HepG2 (cell line): ENCODE measurements at regions not wholly inside any gene's neighbourhood (a gene's known extent, or its start where the extent isn't known, plus 50 kb on each side); places are given as distances from the start of the nearest gene placed in this dataset.
A peak's percentile ranks its signal among the peaks of the same experiment; 100 is the strongest.

Experiments used
- ATAC-seq: fragments of 200-7000 bp; cut with Tn5 transposase; 3 replicates; pipeline ENCODE4 v1.9.1; 2020; ENCODE audit warnings: mild to moderate bottlenecking, moderate library complexity
- BruUV-seq: library from RNA; stranded (reverse); fragments of 400-500 nt; replicated peaks from 2 replicates; lab custom pipeline; 2021; lab: Mats Ljungman, UMichigan
- CTCF ChIA-PET: fragments of 300-600 bp; formaldehyde crosslinking; extraction: SDS; loops from one replicate; lab custom pipeline; 2021; ENCODE audit warnings: low total read pairs, inconsistent platforms, low intra/inter-chr PET ratio; lab: Yijun Ruan, JAX
- POLR2A ChIA-PET: fragments of 350-600 bp; sonication (Branson Sonifier 250); formaldehyde crosslinking; loops from one replicate; lab custom pipeline; 2020; ENCODE audit warnings: antibody characterized with exemption, inconsistent platforms; lab: Yijun Ruan, JAX
- DNase-seq: peaks from one replicate; pipeline ENCODE4 v3.0.0-alpha.2; 2015; ENCODE audit warnings: low spot score
- FAIRE-seq: peaks from 3 replicates; lab custom pipeline; 2011; peaks lifted over from hg19 to GRCh38; lab: Jason Lieb, UNC
- H2AFZ ChIP-seq: one replicate; pipeline ENCODE4 v1.6.1; 2011; ENCODE audit warnings: low read length, inconsistent platforms
- H3K27ac ChIP-seq: fragments of 300-600 bp; 3 replicates; pipeline ENCODE4 v1.8.0; 2011; ENCODE audit warnings: mixed run types, mild to moderate bottlenecking, mixed read lengths, low read length, inconsistent platforms; ENCODE audit not compliant: insufficient read depth; ENCODE audit errors: extremely low read length
- H3K27me3 ChIP-seq, 2 experiments: fragments of 200-600 bp in 1 of 2; 2 replicates in 1 of 2; 3 replicates in 1 of 2; pipeline versions ENCODE4 v1.6.0 to v1.8.0; 2011; ENCODE audit warnings: low read length in 2 of 2, mild to moderate bottlenecking in 2 of 2, moderate library complexity in 2 of 2, inconsistent platforms in 1 of 2; ENCODE audit not compliant: insufficient read depth in 2 of 2, control insufficient read depth in 1 of 2
- H3K36me3 ChIP-seq, 2 experiments: fragments of 200-600 bp in 1 of 2; replicated peaks in 1 of 2; 2 replicates in 1 of 2; 3 replicates in 1 of 2; pipeline versions ENCODE4 v1.5.1 to v1.8.0; 2011; ENCODE audit warnings: low read length in 2 of 2, inconsistent platforms in 1 of 2; ENCODE audit not compliant: insufficient read depth in 2 of 2, control insufficient read depth in 1 of 2
- H3K4me1 ChIP-seq: 2 replicates; pipeline ENCODE4 v1.5.1; 2012; ENCODE audit warnings: low read length, inconsistent platforms; ENCODE audit not compliant: insufficient read depth
- H3K4me2 ChIP-seq: 2 replicates; pipeline ENCODE4 v1.6.0; 2011; ENCODE audit warnings: low read depth, low read length, inconsistent platforms
- H3K4me3 ChIP-seq, 3 experiments: fragments of 200-600 bp in 1 of 3; sonication (generic), shearing (Covaris generic) in 1 of 3; replicated peaks in 1 of 3; 2 replicates each; pipeline ENCODE4 v1.5.1; 2011 to 2016; ENCODE audit warnings: low read length in 3 of 3, inconsistent platforms in 2 of 3, low read depth in 2 of 3, mild to moderate bottlenecking in 2 of 3, control low read depth in 1 of 3, mixed read lengths in 1 of 3; ENCODE audit not compliant: insufficient read depth in 1 of 3
- H3K79me2 ChIP-seq: one replicate; pipeline ENCODE4 v1.6.1; 2011; ENCODE audit warnings: low read length, inconsistent platforms; ENCODE audit not compliant: insufficient read depth
- H3K9ac ChIP-seq: 2 replicates; pipeline ENCODE4 v1.6.0; 2011; ENCODE audit warnings: mild to moderate bottlenecking, low read depth, low read length, inconsistent platforms; ENCODE audit not compliant: insufficient read depth
- H3K9me3 ChIP-seq: 2 replicates; pipeline ENCODE4 v1.5.1; 2012; ENCODE audit warnings: mild to moderate bottlenecking, low read length
- H4K20me1 ChIP-seq: 2 replicates; pipeline ENCODE4 v1.6.0; 2011; ENCODE audit warnings: inconsistent platforms, mild to moderate bottlenecking, low read length, moderate library complexity; ENCODE audit not compliant: insufficient read depth
- CEBPB ChIP-seq: IDR thresholded peaks from 2 replicates; pipeline ENCODE4 v1.6.1; 2011; ENCODE audit warnings: low read depth, low read length, improper control_type of control experiment, borderline replicate concordance
- EHMT2 ChIP-seq: fragments of 200-600 bp; sonication (generic); IDR thresholded peaks from 2 replicates; pipeline ENCODE4 v1.7.0; 2017; ENCODE audit warnings: antibody characterized with exemption, low read depth, low read length, borderline replicate concordance
- MATR3 ChIP-seq: sonication (generic); formaldehyde crosslinking; IDR thresholded peaks from 2 replicates; pipeline ENCODE4 v1.4.0; 2020; ENCODE audit warnings: missing genetic modification reagents
- NBN ChIP-seq: fragments of 450-650 bp; conservative IDR thresholded peaks from 2 replicates; pipeline ENCODE4 v1.6.1; 2017
- PTBP1 ChIP-seq: fragments of 200-400 bp; formaldehyde crosslinking; IDR thresholded peaks from 2 replicates; pipeline ENCODE4 v1.6.1; 2018; ENCODE audit warnings: low read length, low read depth; ENCODE audit not compliant: poor library complexity, severe bottlenecking
- SIN3B ChIP-seq: fragments of 150-350 bp; IDR thresholded peaks from 2 replicates; pipeline ENCODE4 v1.6.1; 2014; ENCODE audit warnings: low read length
- SMC3 ChIP-seq: IDR thresholded peaks from 2 replicates; pipeline ENCODE4 v1.6.1; 2011; ENCODE audit warnings: low read length, improper control_type of control experiment
- SNAPC2 ChIP-seq: sonication (generic); formaldehyde crosslinking; IDR thresholded peaks from 2 replicates; pipeline ENCODE4 v1.8.1; 2022; ENCODE audit warnings: mild to moderate bottlenecking, missing genetic modification reagents
- SP5 ChIP-seq: IDR thresholded peaks from 2 replicates; pipeline ENCODE4 v1.6.1; 2016; ENCODE audit warnings: low read depth, borderline replicate concordance
- ZBTB42 ChIP-seq: sonication (generic); formaldehyde crosslinking; IDR thresholded peaks from 2 replicates; pipeline ENCODE4 v1.5.0; 2020; ENCODE audit warnings: mild to moderate bottlenecking, missing genetic modification reagents
- ZNF616 ChIP-seq: sonication (generic); formaldehyde crosslinking; IDR thresholded peaks from 2 replicates; pipeline ENCODE4 v1.5.0; 2020; ENCODE audit warnings: low read depth, mild to moderate bottlenecking, missing genetic modification reagents
- WGBS: methylation state at CpG from one replicate; pipeline ENCODE4 v1.1.6; 2017; ENCODE audit warnings: low lambda C conversion rate; 5-methylcytosine and 5-hydroxymethylcytosine counted together
- in situ Hi-C: cut with HindIII; loops from 2 replicates; pipeline ENCODE4 v1.10.0; 2017; ENCODE audit warnings: low pct_unique_long_range_greater_than_20kb; ENCODE audit not compliant: extremely low pct_ligation_motif_present
- intact Hi-C: fragments of 100-400 bp; cut with micrococcal nuclease; formaldehyde crosslinking; loops from one replicate; pipeline ENCODE4 v1.10.0; 2022; ENCODE audit not compliant: unreplicated experiment
- TF ChIP-seq, protein P1 (sequence below): sonication (generic); formaldehyde crosslinking; IDR thresholded peaks from 2 replicates; pipeline ENCODE4 v1.8.1; 2023; ENCODE audit warnings: mild to moderate bottlenecking, missing genetic modification reagents
- TF ChIP-seq, protein P2 (sequence below): sonication (generic); formaldehyde crosslinking; IDR thresholded peaks from 2 replicates; pipeline ENCODE4 v1.4.0; 2020; ENCODE audit warnings: mild to moderate bottlenecking, missing genetic modification reagents
- TF ChIP-seq, protein P3 (sequence below): sonication (generic); formaldehyde crosslinking; IDR thresholded peaks from 2 replicates; pipeline ENCODE4 v1.9.0; 2021; ENCODE audit warnings: missing genetic modification reagents, borderline replicate concordance
- TF ChIP-seq, protein P4 (sequence below): sonication (generic); formaldehyde crosslinking; IDR thresholded peaks from 2 replicates; pipeline ENCODE4 v1.5.0; 2020; ENCODE audit warnings: mild to moderate bottlenecking, missing genetic modification reagents

DNA sequence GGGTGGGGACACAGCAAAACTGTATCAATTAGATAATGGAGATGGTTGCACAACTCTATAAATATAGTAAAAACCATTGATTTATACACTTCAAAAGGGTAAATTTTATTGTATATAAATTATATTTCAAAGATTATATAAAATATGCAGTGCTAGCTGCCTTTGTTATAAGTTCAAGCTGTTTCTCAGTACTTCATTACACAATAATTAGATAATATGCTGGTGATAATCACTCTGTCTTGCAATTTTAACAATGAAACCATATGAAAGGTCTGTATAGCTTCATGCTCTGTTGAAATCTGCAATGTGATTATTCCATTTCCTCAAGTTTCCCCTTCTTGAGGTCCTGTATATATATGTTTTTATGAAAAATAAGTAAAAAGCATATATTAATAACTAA, 73.4 kb upstream of the PLS3 start:
- intact Hi-C loops (no loop called here), in situ Hi-C loops (no loop called here)
- CTCF ChIA-PET: no interaction called here
- Histone ChIP-seq H3K9ac (no peak overlapping the region), H3K79me2 (no peaks in the 10 kb centered on the region), H3K27me3 (no peaks in the 10 kb centered on the region), H4K20me1 (no peaks in the 10 kb centered on the region), H3K9me3 (no peaks in the 10 kb centered on the region), H3K36me3 (no peaks in the 10 kb centered on the region), H3K4me1 (no peaks in the 10 kb centered on the region), H3K4me3 (no peak overlapping the region), H2AFZ (no peak overlapping the region), H3K4me2 (no peak overlapping the region), H3K27ac (no peak overlapping the region)
- DNase-seq (no peak), FAIRE-seq (no peak), ATAC-seq (no peak)
- BruUV-seq: no TSS peak
- TF ChIP-seq, protein P1, sequence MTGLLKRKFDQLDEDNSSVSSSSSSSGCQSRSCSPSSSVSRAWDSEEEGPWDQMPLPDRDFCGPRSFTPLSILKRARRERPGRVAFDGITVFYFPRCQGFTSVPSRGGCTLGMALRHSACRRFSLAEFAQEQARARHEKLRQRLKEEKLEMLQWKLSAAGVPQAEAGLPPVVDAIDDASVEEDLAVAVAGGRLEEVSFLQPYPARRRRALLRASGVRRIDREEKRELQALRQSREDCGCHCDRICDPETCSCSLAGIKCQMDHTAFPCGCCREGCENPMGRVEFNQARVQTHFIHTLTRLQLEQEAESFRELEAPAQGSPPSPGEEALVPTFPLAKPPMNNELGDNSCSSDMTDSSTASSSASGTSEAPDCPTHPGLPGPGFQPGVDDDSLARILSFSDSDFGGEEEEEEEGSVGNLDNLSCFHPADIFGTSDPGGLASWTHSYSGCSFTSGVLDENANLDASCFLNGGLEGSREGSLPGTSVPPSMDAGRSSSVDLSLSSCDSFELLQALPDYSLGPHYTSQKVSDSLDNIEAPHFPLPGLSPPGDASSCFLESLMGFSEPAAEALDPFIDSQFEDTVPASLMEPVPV (CRISPR knock-in tag): no peak
- TF ChIP-seq PTBP1 (no peak), CEBPB (peak; percentile 20; the same call in 1 of the 2 replicates)
- POLR2A ChIA-PET: no interaction called here

DNA sequence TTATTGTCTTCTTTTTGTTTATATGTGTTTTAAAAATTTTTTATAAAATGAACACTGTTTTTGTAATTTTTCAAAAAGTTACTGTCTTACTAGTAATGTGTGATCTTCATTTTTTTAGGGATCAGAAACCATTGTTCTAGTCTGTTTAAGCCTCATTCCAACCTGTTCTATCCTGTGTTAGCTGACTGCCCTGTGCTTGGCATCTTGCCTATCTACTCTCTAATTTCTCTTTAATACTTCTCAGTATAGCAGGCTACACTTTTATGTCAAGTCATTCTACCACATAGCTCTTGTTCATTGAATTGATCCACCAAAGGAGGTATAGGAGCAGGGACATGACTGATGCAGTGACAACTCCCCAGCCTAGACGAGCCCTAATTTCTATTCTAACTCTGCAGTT, 70.2 kb upstream of the PLS3 start:
- Histone ChIP-seq H3K4me2 (no peak overlapping the region), H2AFZ (no peak overlapping the region), H3K27ac (no peak overlapping the region), H3K36me3 (no peaks in the 10 kb centered on the region), H3K4me1 (no peaks in the 10 kb centered on the region), H3K27me3 (no peaks in the 10 kb centered on the region), H3K9me3 (no peaks in the 10 kb centered on the region), H3K79me2 (no peaks in the 10 kb centered on the region), H3K4me3 (no peak overlapping the region), H4K20me1 (no peaks in the 10 kb centered on the region), H3K9ac (no peak overlapping the region)
- ChIA-PET CTCF (no interaction called here), POLR2A (no interaction called here)
- FAIRE-seq (no peak), DNase-seq (no peak), ATAC-seq (no peak)
- in situ Hi-C loops (no loop called here), intact Hi-C loops (loop anchor here (5.0 to 10.0 kb wide), 2 partner anchors 96 to 474 kb away; partner anchors contain the start of gene IL13RA2)
- no TSS peak for BruUV-seq
- WGBS: 0% methylated on average over 1 of the region's 1 CpG
- TF ChIP-seq SIN3B (no peak), SMC3 (no peak), EHMT2 (no peak), SNAPC2 (CRISPR knock-in tag) (no peak), MATR3 (CRISPR knock-in tag) (no peak), ZNF616 (CRISPR knock-in tag) (no peak), ZBTB42 (CRISPR knock-in tag) (no peak), NBN (no peak), SP5 (CRISPR knock-in tag) (no peak)
- TF ChIP-seq, protein P2, sequence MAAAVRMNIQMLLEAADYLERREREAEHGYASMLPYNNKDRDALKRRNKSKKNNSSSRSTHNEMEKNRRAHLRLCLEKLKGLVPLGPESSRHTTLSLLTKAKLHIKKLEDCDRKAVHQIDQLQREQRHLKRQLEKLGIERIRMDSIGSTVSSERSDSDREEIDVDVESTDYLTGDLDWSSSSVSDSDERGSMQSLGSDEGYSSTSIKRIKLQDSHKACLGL (CRISPR knock-in tag): no peak
- TF ChIP-seq, protein P3, sequence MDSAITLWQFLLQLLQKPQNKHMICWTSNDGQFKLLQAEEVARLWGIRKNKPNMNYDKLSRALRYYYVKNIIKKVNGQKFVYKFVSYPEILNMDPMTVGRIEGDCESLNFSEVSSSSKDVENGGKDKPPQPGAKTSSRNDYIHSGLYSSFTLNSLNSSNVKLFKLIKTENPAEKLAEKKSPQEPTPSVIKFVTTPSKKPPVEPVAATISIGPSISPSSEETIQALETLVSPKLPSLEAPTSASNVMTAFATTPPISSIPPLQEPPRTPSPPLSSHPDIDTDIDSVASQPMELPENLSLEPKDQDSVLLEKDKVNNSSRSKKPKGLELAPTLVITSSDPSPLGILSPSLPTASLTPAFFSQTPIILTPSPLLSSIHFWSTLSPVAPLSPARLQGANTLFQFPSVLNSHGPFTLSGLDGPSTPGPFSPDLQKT (CRISPR knock-in tag): no peak
- TF ChIP-seq, protein P4, sequence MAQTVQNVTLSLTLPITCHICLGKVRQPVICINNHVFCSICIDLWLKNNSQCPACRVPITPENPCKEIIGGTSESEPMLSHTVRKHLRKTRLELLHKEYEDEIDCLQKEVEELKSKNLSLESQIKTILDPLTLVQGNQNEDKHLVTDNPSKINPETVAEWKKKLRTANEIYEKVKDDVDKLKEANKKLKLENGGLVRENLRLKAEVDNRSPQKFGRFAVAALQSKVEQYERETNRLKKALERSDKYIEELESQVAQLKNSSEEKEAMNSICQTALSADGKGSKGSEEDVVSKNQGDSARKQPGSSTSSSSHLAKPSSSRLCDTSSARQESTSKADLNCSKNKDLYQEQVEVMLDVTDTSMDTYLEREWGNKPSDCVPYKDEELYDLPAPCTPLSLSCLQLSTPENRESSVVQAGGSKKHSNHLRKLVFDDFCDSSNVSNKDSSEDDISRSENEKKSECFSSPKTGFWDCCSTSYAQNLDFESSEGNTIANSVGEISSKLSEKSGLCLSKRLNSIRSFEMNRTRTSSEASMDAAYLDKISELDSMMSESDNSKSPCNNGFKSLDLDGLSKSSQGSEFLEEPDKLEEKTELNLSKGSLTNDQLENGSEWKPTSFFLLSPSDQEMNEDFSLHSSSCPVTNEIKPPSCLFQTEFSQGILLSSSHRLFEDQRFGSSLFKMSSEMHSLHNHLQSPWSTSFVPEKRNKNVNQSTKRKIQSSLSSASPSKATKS (CRISPR knock-in tag): no peak
